HCT116 (cell line): ENCODE measurements at regions not wholly inside any gene's neighbourhood (a gene's known extent, or its start where the extent isn't known, plus 50 kb on each side); places are given as distances from the start of the nearest gene placed in this dataset.

ENCODE experiments used
- CEBPB ChIP-seq: IDR thresholded peaks from 2 replicates; pipeline ENCODE4 v1.6.1; 2012; ENCODE audit warnings: low read depth
- CTCF ChIP-seq, 3 experiments: fragments of 200-600 bp in 1 of 3; sonication (generic) in 1 of 3; IDR thresholded peaks in 2 of 3; conservative IDR thresholded peaks in 1 of 3; 2 replicates each; pipeline ENCODE4 v1.5.1; 2012 to 2017; ENCODE audit warnings: low read depth in 2 of 3, low read length in 2 of 3, antibody characterized with exemption in 1 of 3, borderline replicate concordance in 1 of 3, control low read depth in 1 of 3, mild to moderate bottlenecking in 1 of 3, mixed read lengths in 1 of 3, mixed run types in 1 of 3, moderate library complexity in 1 of 3; ENCODE audit not compliant: insufficient read depth in 1 of 3
- EZH2 ChIP-seq: fragments of 200-600 bp; sonication (generic); IDR thresholded peaks from 2 replicates; pipeline ENCODE4 v1.6.1; 2017; ENCODE audit warnings: antibody characterized with exemption, mixed run types
- EZH2phosphoT487 ChIP-seq: fragments of 200-600 bp; IDR thresholded peaks from 2 replicates; pipeline ENCODE4 v1.6.1; 2018; ENCODE audit warnings: antibody characterized with exemption, borderline replicate concordance
- FOSL1 ChIP-seq: IDR thresholded peaks from 2 replicates; pipeline ENCODE4 v1.6.1; 2012; ENCODE audit warnings: low read depth
- POLR2A ChIP-seq: IDR thresholded peaks from 2 replicates; pipeline ENCODE4 v1.7.0; 2011; ENCODE audit warnings: borderline replicate concordance; ENCODE audit not compliant: insufficient read depth, insufficient read length; ENCODE audit errors: extremely low read depth
- POLR2AphosphoS5 ChIP-seq: IDR thresholded peaks from 2 replicates; pipeline ENCODE4 v1.6.1; 2011; ENCODE audit warnings: mild to moderate bottlenecking, low read depth, low read length, moderate library complexity
- RAD21 ChIP-seq: IDR thresholded peaks from 2 replicates; pipeline ENCODE4 v1.6.1; 2012; ENCODE audit warnings: low read depth, mild to moderate bottlenecking
- YY1 ChIP-seq: IDR thresholded peaks from 2 replicates; pipeline ENCODE4 v1.6.1; 2011; ENCODE audit warnings: low read length, low read depth, moderate library complexity, mild to moderate bottlenecking; ENCODE audit not compliant: insufficient replicate concordance; ENCODE audit errors: extremely low read depth
- ZBTB33 ChIP-seq: IDR thresholded peaks from 2 replicates; pipeline ENCODE4 v1.6.1; 2011; ENCODE audit warnings: mild to moderate bottlenecking, low read length, moderate library complexity; ENCODE audit not compliant: insufficient replicate concordance; ENCODE audit errors: extremely low read depth

GRCh38 chr3:80190051-80190450 lies 422.3 kb upstream of the ROBO1 start:
- TF ChIP-seq FOSL1 (no peak), CTCF (IDR thresholded peaks at IDR 0.05 in 2 of 3, conservative IDR thresholded peaks at IDR 0.05 in 1 of 3; ENCODE audit: borderline replicate concordance in 1 of 3, insufficient read depth in 1 of 3, low read depth in 2 of 3, low read length in 2 of 3) (no peak), POLR2AphosphoS5 (no peak), EZH2 (no peak), YY1 (no peak), POLR2A (no peak), ZBTB33 (no peak), CEBPB (no peak), RAD21 (no peak), EZH2phosphoT487 (no peak)
